Esophagus (tissue), 2 donors: ENCODE measurements at regions not wholly inside any gene's neighbourhood (a gene's known extent, or its start where the extent isn't known, plus 50 kb on each side); places are given as distances from the start of the nearest gene placed in this dataset.
"Not testable (repeated sequence)": the region's sequence is repeated elsewhere in the genome, so short reads cannot be mapped to it uniquely, and the experiment has no call there.

Source experiments
- H3K27ac ChIP-seq, 2 donors: one replicate each; pipeline ENCODE4 v1.5.1; 2013; ENCODE audit warnings: low read depth in 2 of 2, mild to moderate bottlenecking in 2 of 2, inconsistent platforms in 1 of 2, low read length in 1 of 2, moderate library complexity in 1 of 2
- H3K27me3 ChIP-seq, 2 donors: one replicate each; pipeline ENCODE4 v1.6.1; 2013; ENCODE audit warnings: low read length in 2 of 2, control low read depth in 1 of 2, mild to moderate bottlenecking in 1 of 2; ENCODE audit not compliant: insufficient read depth in 2 of 2, control insufficient read depth in 1 of 2
- H3K36me3 ChIP-seq, 2 donors: one replicate each; pipeline ENCODE4 v1.6.1; 2013; ENCODE audit warnings: low read length in 1 of 2; ENCODE audit not compliant: control insufficient read depth in 2 of 2, insufficient read depth in 2 of 2
- H3K4me1 ChIP-seq, 2 donors: one replicate each; pipeline ENCODE4 v1.6.1; 2013; ENCODE audit warnings: low read length in 1 of 2; ENCODE audit not compliant: control insufficient read depth in 2 of 2, insufficient read depth in 2 of 2
- H3K4me3 ChIP-seq, 2 donors: one replicate each; pipeline ENCODE4 v1.5.1; 2013; ENCODE audit warnings: low read length in 2 of 2, mild to moderate bottlenecking in 2 of 2, low read depth in 1 of 2, moderate library complexity in 1 of 2
- H3K9me3 ChIP-seq, 2 donors: one replicate each; pipeline ENCODE4 v1.6.1; 2013; ENCODE audit warnings: mild to moderate bottlenecking in 2 of 2, low read depth in 1 of 2, low read length in 1 of 2, moderate library complexity in 1 of 2; ENCODE audit not compliant: control insufficient read depth in 2 of 2, insufficient read depth in 1 of 2
- WGBS, 2 donors: extraction: QIAGEN DNeasy Blood & Tissue Kit; methylation state at CpG; one replicate each; pipeline ENCODE4 v1.1.7; 2013; 5-methylcytosine and 5-hydroxymethylcytosine counted together
- donor health status: healthy with polysubstance abuse.
- donor health status: Bipolar disorder and iron deficiency.

DNA sequence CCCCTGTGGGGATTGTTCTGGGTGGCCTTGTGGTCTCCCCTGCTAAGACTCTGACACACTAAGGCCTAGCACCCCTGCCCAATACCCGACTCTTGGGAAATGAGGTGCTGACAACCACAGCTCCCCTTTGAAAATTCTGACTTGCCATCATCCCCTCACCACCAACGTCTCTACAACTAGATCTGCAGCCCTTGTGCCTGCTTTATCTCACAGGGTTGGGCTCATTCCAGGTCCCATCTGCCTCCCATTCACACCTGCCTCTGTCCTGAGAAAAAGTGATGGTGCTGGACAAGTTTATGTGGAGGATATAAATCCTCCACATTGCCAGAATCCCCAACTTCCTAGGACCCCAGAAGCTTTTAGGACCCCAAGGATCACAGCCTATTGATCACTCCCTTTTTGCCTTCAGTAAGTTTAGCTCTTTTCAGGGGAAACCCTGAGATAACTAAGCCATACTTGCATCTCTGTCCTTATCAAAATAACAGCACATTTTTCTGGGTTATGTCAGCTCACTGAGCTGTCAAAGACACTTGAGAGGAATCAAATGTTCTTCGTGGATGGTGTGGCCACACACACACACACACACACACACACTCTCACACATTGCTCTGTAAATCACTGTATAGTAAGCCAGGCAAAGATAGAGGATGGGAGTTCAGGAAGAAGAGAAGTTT lies 136.8 kb upstream of the CES5A start:
- 39 to 46% methylated on average over 3 of the region's 3 CpGs for WGBS, 2 donors
- H3K9me3 ChIP-seq: no peaks in the 10 kb centered on the region
- no peaks in the 10 kb centered on the region for H3K4me1 ChIP-seq
- H3K4me3 ChIP-seq: no peak overlapping the region
- H3K36me3 ChIP-seq: no peaks in the 10 kb centered on the region
- H3K27ac ChIP-seq: no peak overlapping the region
- H3K27me3 ChIP-seq: peaks cover 0 to 3% of the 10 kb centered on the region in 2 donors

DNA sequence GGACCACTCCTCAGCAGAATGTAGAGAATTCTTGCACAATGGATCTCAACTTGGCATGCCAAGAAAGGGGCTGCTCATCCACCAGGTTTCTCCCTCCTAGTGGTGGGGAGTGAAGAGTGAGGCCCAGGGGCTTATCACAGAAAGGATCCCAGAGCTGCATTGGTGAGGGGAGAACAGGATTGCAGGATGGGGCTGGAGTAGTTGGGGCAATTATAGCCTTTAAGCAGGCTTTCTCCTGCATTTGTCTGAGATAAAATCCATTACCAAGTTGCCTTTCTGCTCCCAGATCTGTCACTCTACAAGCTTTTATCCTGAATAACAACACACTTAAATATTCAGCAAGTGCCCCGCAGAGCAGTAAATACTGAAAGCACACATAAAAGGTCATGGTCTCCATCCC lies 130.8 kb upstream of the CES5A start:
- H3K36me3 ChIP-seq: no peaks in the 10 kb centered on the region
- WGBS, 2 donors: 50 to 70% methylated on average over 1 of the region's 1 CpG
- H3K9me3 ChIP-seq: no peaks in the 10 kb centered on the region
- H3K27ac ChIP-seq: no peak overlapping the region
- H3K4me1 ChIP-seq: no peaks in the 10 kb centered on the region
- H3K27me3 ChIP-seq: no peaks in the 10 kb centered on the region
- no peak overlapping the region for H3K4me3 ChIP-seq

DNA sequence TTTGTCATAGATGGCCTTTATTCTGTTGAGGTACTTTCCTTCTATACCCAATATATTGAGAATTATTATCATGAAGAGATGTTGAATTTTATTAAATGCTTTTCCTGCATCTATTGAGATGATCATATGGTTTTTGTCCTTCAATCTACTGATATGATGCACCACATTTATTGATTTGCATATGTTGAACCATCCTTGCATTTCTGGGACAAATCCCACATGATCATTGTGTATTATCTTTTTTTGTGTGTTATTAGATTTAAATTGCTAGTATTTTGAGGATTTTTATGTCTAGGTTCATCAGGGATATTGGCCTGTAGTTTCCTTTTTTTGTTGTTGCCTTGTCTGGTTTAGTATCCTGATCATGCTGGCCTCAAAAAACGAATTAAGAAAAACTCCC lies 124.5 kb upstream of the CES5A start:
- WGBS, 2 donors: 32 to 37% methylated on average over 1 of the region's 1 CpG
- no peaks in the 10 kb centered on the region for H3K36me3 ChIP-seq
- no peak overlapping the region for H3K27ac ChIP-seq
- no peaks in the 10 kb centered on the region for H3K9me3 ChIP-seq
- no peak overlapping the region for H3K4me3 ChIP-seq
- no peaks in the 10 kb centered on the region for H3K27me3 ChIP-seq
- no peaks in the 10 kb centered on the region for H3K4me1 ChIP-seq

DNA sequence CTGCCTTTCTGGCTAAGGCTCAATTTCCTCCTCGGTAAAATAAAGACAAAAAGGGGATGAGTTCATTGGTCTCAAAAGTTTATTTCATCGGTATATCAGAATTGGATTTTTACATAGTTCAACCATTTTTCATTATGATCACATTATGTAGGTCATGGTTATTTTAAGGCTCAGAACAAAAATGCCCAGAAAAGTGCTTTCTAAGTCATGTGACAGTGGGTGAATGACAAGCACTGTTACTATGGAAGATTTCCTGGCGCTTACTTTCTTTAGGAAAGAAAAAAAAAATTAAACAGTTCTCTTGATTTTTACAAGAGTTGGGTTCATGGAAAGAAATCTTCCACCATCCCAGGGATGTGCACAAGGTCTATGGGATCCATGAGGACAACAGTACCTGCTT lies 117.9 kb upstream of the CES5A start:
- H3K36me3 ChIP-seq: no peaks in the 10 kb centered on the region
- H3K27ac ChIP-seq: no peak overlapping the region
- H3K4me1 ChIP-seq: no peaks in the 10 kb centered on the region
- peaks cover 0 to 4% of the 10 kb centered on the region in 2 donors for H3K9me3 ChIP-seq
- H3K4me3 ChIP-seq: no peak overlapping the region
- 88 to 92% methylated on average over 3 of the region's 3 CpGs for WGBS, 2 donors
- H3K27me3 ChIP-seq: no peaks in the 10 kb centered on the region

DNA sequence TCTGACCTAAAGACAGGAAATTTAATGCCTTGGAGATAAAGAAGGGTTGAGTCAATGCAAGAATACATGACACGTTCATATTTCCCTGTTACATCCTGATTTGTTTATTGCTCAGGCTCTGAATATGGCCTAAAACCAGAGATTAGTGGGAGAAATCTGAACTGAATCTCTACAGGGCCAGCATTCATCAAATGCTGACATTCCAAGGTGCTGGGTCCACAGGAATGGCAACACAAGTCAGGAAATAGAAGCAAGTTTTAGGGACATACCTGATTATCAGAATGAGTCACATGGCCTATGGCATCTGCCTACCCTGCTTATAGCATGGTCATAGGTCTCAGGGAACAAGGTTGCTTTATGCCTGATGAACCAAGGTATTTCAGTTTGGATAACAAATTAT lies 117.4 kb upstream of the CES5A start:
- 38 to 48% methylated on average over 1 of the region's 1 CpG for WGBS, 2 donors
- Histone ChIP-seq H3K4me1 (no peaks in the 10 kb centered on the region), H3K9me3 (peaks cover 0 to 4% of the 10 kb centered on the region in 2 donors), H3K27ac (no peak overlapping the region), H3K27me3 (no peaks in the 10 kb centered on the region), H3K36me3 (no peaks in the 10 kb centered on the region), H3K4me3 (no peak overlapping the region)

DNA sequence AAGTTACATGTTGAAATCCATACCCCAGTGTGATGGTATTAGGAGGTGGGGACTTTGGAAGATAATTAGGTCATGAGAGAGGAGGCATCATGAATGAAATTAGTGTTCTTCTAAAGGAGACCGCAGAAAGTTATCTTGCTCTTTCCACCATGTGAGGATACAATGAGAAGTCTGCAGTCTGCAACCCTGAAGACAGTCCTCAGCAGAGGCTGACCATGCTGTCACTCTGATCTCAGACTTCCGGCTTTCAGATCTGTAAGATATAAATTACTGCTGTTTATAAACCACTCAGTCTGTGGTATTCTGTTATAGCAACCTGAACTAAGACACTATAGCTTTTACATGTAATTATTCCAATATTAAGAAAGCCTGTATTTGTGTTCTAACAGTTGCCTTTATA lies 116.7 kb upstream of the CES5A start:
- Histone ChIP-seq H3K9me3 (peaks cover 0 to 4% of the 10 kb centered on the region in 2 donors), H3K4me1 (no peaks in the 10 kb centered on the region), H3K4me3 (no peak overlapping the region), H3K27ac (no peak overlapping the region), H3K27me3 (no peaks in the 10 kb centered on the region), H3K36me3 (no peaks in the 10 kb centered on the region)
- 62 to 68% methylated on average over 2 of the region's 2 CpGs for WGBS, 2 donors

DNA sequence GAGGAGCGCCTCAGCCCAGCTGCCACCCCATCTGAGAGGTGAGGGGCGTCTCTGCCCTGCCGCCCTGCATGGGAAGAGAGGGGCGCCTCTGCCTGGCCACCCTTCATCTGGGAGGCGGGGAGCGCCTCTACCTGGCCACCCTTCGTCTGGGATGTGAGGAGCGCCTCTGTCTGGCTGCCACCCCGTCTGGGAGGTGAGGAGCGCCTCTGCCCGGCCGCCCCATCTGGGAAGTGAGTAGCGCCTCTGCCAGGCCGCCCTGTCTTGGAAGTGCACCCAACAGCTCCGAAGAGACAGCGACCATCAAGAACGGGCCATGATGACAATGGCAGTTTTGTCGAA lies 114.4 kb upstream of the CES5A start:
- H3K27ac ChIP-seq: no peak overlapping the region
- no peaks in the 10 kb centered on the region for H3K4me1 ChIP-seq
- no peak overlapping the region for H3K4me3 ChIP-seq
- H3K9me3 ChIP-seq: peaks cover 0 to 4% of the 10 kb centered on the region in 2 donors
- no peaks in the 10 kb centered on the region for H3K27me3 ChIP-seq
- 94 to 96% methylated on average over 17 to 18 of the region's 18 CpGs for WGBS, 2 donors
- H3K36me3 ChIP-seq: no peaks in the 10 kb centered on the region

DNA sequence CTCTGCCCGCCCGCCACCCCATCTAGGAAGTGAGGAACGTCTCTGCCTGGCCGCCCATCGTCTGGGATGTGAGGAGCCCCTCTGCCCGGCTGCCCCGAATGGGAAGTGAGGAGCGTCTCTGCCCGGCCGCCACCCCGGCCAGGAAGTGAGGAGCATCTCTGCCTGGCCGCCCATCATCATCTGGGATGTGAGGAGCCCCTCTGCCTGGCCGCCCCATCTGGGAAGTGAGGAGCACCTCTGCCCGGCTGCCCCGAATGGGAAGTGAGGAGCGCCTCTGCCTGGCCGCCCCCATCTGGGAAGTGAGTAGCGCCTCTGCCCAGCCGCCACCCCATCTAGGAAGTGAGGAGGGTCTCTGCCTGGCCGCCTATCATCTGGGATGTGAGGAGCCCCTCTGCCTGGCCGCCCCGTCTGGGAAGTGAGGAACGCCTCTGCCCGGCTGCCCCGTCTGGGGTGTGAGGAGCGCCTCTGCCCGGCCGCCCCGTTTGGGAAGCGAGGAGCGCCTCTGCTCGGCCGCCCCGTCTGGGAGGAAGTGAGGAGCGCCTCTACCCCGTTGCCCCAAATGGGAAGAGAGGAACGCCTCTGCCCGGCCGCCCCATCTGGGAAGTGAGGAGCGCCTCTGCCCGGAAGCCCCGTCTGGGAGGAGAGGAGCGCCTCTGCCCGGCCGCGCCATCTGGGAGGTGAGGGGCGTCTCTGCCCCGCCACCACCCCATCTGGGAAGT lies 113.8 kb upstream of the CES5A start:
- H3K36me3 ChIP-seq, H3K9me3 ChIP-seq, H3K4me3 ChIP-seq, H3K4me1 ChIP-seq, H3K27ac ChIP-seq, H3K27me3 ChIP-seq: not testable (repeated sequence)
- WGBS, 2 donors: 93 to 94% methylated on average over 48 of the region's 48 CpGs

DNA sequence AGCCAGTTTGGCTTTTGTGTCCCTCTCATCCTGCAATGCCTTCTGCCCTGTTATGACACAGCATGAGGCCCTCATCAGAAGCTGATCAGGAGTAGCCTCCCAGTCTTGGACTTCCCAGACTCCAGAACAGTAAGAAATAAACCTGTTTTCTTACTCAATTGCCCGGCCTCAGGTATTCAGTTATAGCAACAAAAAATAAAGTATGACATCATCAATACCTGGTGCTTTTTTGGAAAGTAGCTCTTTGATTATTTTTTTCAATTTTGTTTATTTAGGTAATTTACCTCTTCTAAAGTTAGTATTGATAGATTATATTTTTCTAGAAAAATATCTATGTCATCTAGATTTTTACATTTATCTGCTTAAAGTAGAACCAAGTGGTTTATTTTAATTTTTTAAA lies 112.8 kb upstream of the CES5A start:
- Histone ChIP-seq H3K36me3 (no peaks in the 10 kb centered on the region), H3K27me3 (no peaks in the 10 kb centered on the region), H3K9me3 (peaks cover 0 to 4% of the 10 kb centered on the region in 2 donors), H3K4me1 (no peaks in the 10 kb centered on the region), H3K4me3 (no peak overlapping the region), H3K27ac (no peak overlapping the region)
- 72 to 85% methylated on average over 1 of the region's 1 CpG for WGBS, 2 donors

DNA sequence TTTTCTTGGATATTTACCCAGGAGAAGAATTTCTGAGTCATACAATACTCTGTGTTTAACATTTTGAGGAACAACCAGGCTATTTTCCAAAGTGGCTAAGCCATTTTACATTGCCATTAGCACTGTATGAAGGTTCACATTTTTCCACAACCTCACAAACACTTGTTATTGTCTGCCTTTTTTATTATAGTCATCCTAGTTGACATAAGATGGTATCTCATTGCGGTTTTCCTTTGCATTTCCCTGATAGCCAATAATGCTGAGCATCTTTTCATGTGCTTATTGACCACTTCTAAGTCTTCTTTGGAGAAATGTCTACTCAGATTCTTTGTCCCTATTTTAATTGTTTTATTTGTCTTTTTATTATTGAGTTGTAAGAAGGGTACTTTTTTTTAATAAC lies 107.4 kb upstream of the CES5A start:
- no peaks in the 10 kb centered on the region for H3K36me3 ChIP-seq
- H3K4me1 ChIP-seq: no peaks in the 10 kb centered on the region
- H3K4me3 ChIP-seq: no peak overlapping the region
- H3K9me3 ChIP-seq: no peaks in the 10 kb centered on the region
- no peak overlapping the region for H3K27ac ChIP-seq
- no peaks in the 10 kb centered on the region for H3K27me3 ChIP-seq
- WGBS, 2 donors: 60 to 78% methylated on average over 1 of the region's 1 CpG
